Coronary artery (tissue), 2 donors: ENCODE measurements at regions not wholly inside any gene's neighbourhood (a gene's known extent, or its start where the extent isn't known, plus 50 kb on each side); places are given as distances from the start of the nearest gene placed in this dataset.
"Not testable (repeated sequence)": the region's sequence is repeated elsewhere in the genome, so short reads cannot be mapped to it uniquely, and the experiment has no call there.

Experiments used
- DNase-seq: peaks from one replicate; pipeline ENCODE4 v3.0.0-alpha.2; 2017; ENCODE audit warnings: low spot score
- H3K27ac ChIP-seq, 2 donors: fragments of 200-600 bp; sonication (generic); one replicate each; pipeline ENCODE4 v1.5.1; 2016 to 2019
- H3K4me3 ChIP-seq: fragments of 200-600 bp; sonication (generic); 2 replicates; pipeline ENCODE4 v1.5.1; 2016; ENCODE audit warnings: mild to moderate bottlenecking, moderate library complexity
- TF ChIP-seq, protein P1 (sequence below): fragments of 200-600 bp; sonication (generic); IDR thresholded peaks from one replicate; pipeline ENCODE4 v1.5.1; 2019; ENCODE audit warnings: antibody characterized with exemption

DNA sequence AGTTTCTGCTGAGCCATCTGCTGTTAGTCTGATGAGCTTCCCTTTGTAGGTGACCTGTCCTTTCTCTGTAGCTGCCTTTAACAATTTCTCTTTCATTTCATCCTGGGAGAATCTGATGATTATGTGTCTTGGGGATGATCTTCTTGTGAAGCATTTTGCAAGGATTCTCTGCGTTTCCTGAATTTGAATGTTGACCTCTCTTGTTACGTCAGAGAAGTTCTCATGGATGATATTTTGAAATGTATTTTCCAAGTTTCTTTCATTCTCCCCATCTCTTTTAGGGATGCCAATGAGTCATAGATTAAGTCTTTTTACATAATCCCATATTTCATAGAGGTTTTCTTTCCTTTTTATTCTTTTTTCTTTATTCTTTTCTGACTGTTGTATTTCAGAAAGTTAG lies 184.2 kb upstream of the BET1 start:
- Histone ChIP-seq H3K27ac (no peak overlapping the region), H3K4me3 (no peak overlapping the region)
- TF ChIP-seq, protein P1, sequence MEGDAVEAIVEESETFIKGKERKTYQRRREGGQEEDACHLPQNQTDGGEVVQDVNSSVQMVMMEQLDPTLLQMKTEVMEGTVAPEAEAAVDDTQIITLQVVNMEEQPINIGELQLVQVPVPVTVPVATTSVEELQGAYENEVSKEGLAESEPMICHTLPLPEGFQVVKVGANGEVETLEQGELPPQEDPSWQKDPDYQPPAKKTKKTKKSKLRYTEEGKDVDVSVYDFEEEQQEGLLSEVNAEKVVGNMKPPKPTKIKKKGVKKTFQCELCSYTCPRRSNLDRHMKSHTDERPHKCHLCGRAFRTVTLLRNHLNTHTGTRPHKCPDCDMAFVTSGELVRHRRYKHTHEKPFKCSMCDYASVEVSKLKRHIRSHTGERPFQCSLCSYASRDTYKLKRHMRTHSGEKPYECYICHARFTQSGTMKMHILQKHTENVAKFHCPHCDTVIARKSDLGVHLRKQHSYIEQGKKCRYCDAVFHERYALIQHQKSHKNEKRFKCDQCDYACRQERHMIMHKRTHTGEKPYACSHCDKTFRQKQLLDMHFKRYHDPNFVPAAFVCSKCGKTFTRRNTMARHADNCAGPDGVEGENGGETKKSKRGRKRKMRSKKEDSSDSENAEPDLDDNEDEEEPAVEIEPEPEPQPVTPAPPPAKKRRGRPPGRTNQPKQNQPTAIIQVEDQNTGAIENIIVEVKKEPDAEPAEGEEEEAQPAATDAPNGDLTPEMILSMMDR: no peak
- DNase-seq: no peak

GRCh38 chr7:94190599-94191061 lies 186.5 kb upstream of the BET1 start:
- DNase-seq: no peak
- no peak overlapping the region for H3K4me3 ChIP-seq
- TF ChIP-seq, protein P1: no peak
- H3K27ac ChIP-seq: no peak overlapping the region

GRCh38 chr7:94194426-94194825 lies 190.3 kb upstream of the BET1 start:
- not testable (repeated sequence) for H3K27ac ChIP-seq, DNase-seq, H3K4me3 ChIP-seq

- Histone ChIP-seq H3K4me3 (no peak overlapping the region), H3K27ac (no peak overlapping the region)
- DNase-seq: no peak
- TF ChIP-seq, protein P1: no peak
Measured at GRCh38 chr7:94195201-94195600, 191.0 kb upstream of the BET1 start.

DNA sequence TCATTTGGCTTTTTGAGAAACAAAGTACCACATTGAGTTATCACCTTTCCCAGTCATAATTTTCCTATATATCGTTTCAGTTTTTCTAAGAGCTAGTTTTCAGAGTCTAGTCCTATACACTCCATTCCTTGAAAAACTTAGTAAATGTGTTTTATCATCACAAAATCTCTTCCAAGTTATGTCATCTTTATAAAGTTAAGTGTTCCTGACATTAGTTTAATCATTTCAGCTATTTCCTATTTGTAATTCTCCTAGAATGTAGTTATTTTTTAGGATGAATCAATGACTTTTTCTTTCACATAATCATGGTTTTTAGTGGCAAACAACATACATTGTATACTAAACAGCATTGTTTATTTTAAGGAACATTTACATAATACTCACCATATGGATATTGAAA lies 191.7 kb upstream of the BET1 start:
- Histone ChIP-seq H3K27ac (no peak overlapping the region), H3K4me3 (no peak overlapping the region)
- TF ChIP-seq, protein P1: no peak
- no peak for DNase-seq

- no peak for DNase-seq
- Histone ChIP-seq H3K27ac (no peak overlapping the region), H3K4me3 (no peak overlapping the region)
- TF ChIP-seq, protein P1: no peak
Measured at GRCh38 chr7:94205529-94205928, 189.2 kb upstream of the COL1A2 start.

DNA sequence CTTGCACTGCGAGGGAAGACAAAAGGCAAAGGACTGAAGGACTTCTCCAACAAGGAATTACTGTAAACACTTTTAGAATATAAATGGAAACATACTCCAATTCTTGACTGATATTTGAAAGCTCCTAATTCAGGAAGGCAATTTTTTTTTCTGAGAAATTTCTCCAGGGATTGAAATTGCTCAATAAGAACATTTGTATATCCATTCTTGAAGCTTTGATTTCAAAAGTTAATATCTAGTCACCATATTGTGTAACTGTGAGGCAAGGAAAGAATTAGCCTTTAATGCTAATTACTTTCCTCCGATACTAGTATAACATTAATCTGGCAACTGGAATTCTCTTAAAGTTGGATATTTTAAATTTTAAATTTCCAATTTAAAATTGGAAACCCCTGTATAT lies 188.4 kb upstream of the COL1A2 start:
- no peak overlapping the region for H3K27ac ChIP-seq
- TF ChIP-seq, protein P1: no peak
- no peak for DNase-seq
- no peak overlapping the region for H3K4me3 ChIP-seq

DNA sequence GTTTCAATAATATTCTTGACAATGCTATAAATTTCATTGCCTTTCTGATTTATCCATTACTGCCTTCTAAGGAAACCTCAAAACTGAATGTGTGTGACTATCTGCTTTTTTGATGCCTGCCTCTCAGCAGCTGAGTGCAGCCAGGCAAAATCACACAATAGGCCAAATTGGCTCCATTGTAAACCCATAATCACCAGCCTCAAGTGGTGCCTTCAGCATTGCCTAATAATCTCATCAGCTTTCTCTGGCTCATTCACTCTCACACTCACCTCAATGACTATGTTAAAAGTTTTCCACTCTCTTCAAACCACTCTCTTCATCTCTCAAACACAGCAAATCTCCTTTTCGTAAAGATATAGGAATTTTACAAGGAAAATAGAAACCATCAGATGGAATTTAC lies 182.5 kb upstream of the COL1A2 start:
- TF ChIP-seq, protein P1: no peak
- Histone ChIP-seq H3K27ac (no peak overlapping the region), H3K4me3 (no peak overlapping the region)
- DNase-seq: no peak
